Right lobe of liver (tissue), 4 donors: ENCODE measurements at regions not wholly inside any gene's neighbourhood (a gene's known extent, or its start where the extent isn't known, plus 50 kb on each side); places are given as distances from the start of the nearest gene placed in this dataset.
"Not testable (repeated sequence)": the region's sequence is repeated elsewhere in the genome, so short reads cannot be mapped to it uniquely, and the experiment has no call there.

ENCODE experiments used
- CTCF ChIP-seq, 4 donors: fragments of 200-600 bp in 3 of 4; fragments of 450-650 bp in 1 of 4; IDR thresholded peaks; one replicate each; pipeline versions ENCODE4 v1.5.1 to v1.8.0; 2016 to 2022; ENCODE audit warnings: antibody characterized with exemption in 4 of 4, mild to moderate bottlenecking in 2 of 4
- POLR2A ChIP-seq: fragments of 450-650 bp; IDR thresholded peaks from one replicate; pipeline ENCODE4 v1.6.1; 2017; ENCODE audit warnings: antibody characterized with exemption, mild to moderate bottlenecking
- donor health status: DM: no; HTN: no; CAD: no.
- donor health status: DM: no; HTN: no; CAD: no.
- donor health status: DM: no; HTN: yes; CAD: no.

- TF ChIP-seq CTCF (IDR thresholded peaks at IDR 0.05); POLR2A: not testable (repeated sequence)
These were observed 1155.6 kb upstream of the TPTE start for GRCh38 chr21:9365815-9366214.
